ENCODE measurements at regions not wholly inside any gene's neighbourhood (a gene's known extent, or its start where the extent isn't known, plus 50 kb on each side); places are given as distances from the start of the nearest gene placed in this dataset.

DNA sequence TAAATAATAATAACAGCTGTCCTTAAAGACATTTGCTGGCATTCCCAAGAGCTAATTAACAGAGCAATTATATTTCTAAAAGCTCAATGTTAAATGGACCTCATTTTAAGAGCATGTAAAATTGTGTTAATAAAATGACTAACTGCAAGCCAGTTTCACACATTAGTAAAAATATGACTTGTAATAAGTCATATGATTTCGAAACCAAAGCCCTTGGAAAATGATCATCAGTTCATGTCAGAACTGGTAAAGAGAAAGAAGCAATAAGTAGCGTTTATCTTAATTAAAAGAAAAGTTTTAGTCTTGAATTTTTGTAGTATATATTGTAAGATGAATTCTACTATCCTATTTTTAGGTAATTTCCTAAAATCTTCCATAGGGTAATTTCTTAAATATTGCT lies 310.7 kb downstream of the CNTN3 start:
- Mint-ChIP-seq H3K4me3 (no peak overlapping the region), H3K27me3 (ENCODE audit: low read depth in 3 of 3) (no peaks in the 10 kb centered on the region)

DNA sequence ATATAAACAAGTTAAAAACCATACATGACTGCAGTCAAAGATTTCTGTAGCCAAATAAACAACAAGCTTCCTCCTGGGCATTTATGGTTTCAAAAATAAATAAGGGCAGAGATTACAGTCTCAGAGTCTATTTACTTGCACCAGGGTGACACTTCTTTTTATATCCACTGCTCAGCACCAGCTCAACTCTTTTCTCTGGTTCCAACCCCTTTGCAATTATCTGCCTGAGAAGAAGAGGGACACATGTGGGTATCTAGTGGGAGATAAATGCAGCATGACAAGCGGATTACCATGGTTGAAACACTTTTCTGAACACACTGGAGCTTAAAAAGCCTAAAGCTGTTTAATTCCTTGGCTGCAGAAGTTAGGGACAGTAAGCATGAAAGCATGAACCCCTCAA lies 311.5 kb downstream of the CNTN3 start:
- Mint-ChIP-seq H3K27me3 (ENCODE audit: low read depth in 3 of 3) (no peaks in the 10 kb centered on the region), H3K4me1 (no peaks in the 10 kb centered on the region), H3K27ac (no peak overlapping the region), H3K4me3 (no peak overlapping the region), H3K36me3 (no peaks in the 10 kb centered on the region), H3K9me3 (peaks cover 0 to 45% (median 20%) of the 10 kb centered on the region in 6 donors)
- DNase-seq, result no peak

More for the DNA sequence above, 310.7 kb downstream of the CNTN3 start:
- peaks cover 2 to 41% (median 18%) of the 10 kb centered on the region in 6 donors for H3K9me3 Mint-ChIP-seq
- no peak for DNase-seq
- H3K36me3 Mint-ChIP-seq, result no peaks in the 10 kb centered on the region
- H3K4me1 Mint-ChIP-seq, result no peaks in the 10 kb centered on the region
- no peak overlapping the region for H3K27ac Mint-ChIP-seq

DNA sequence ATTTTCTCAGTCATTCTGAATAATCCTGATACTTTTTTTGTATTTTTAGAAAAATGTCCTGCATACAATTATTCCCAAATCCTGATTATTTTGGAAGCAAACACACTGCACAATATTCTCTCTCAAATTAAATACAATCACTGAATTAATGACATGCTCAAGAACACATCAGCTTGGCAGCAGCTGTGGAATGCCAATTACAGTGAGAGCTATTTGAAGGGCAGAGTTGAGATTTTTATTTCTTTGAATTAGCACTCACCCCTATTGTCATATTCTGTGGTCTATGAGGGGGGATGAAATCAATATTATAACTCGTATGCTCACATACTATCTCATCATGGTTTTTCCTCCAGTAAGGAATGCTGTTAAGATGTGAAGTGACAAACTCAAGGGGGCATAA lies 312.2 kb downstream of the CNTN3 start:
- Mint-ChIP-seq H3K27me3 (ENCODE audit: low read depth in 3 of 3) (no peaks in the 10 kb centered on the region), H3K9me3 (peaks cover 2 to 52% (median 24%) of the 10 kb centered on the region in 6 donors), H3K27ac (no peak overlapping the region), H3K36me3 (no peaks in the 10 kb centered on the region), H3K4me1 (no peaks in the 10 kb centered on the region), H3K4me3 (no peak overlapping the region)
- DNase-seq, result no peak

DNA sequence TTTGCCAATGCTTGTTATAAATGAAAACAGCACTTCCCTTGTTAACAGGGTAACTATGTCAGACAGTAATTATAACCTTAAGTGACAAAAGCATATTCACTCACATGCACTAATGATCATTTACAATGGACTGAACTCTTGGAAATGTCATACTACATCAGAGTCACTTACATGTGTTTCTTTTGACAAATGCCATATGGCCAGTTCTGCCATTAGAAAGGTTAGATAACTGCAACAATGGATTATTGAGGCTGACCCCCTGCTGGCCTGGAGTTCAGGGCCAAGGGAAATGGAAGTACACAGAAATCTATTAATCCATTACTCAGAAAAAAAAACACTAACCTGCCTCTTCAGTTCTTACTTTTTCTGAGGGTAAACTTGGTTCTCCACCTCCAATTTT lies 313.4 kb downstream of the CNTN3 start:
- H3K4me3 Mint-ChIP-seq, result no peak overlapping the region
- no peaks in the 10 kb centered on the region for H3K27me3 Mint-ChIP-seq (ENCODE audit: low read depth in 3 of 3)
- DNase-seq, result no peak
- no peaks in the 10 kb centered on the region for H3K4me1 Mint-ChIP-seq
- no peaks in the 10 kb centered on the region for H3K36me3 Mint-ChIP-seq
- H3K27ac Mint-ChIP-seq, result no peak overlapping the region
- H3K9me3 Mint-ChIP-seq, result peaks cover 7 to 59% (median 21%) of the 10 kb centered on the region in 6 donors

DNA sequence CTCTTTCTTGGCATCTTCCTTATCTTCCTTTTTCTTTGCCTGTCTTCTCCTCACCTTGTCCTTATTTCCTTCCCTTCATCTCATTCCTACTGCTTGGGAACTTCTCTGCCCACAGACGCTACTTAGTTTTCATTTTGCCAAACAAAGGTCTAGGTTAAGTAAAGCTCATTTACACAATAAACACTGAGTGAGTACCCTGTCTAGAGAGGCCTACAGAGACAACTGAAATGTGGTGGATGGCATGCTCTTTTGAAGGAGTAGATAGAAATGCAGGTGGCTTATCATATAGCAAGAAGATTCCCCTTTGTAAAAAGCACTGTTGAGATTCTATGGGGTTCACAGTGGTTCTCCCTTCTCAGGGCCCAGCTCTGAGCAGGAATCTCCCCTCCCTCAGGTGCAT lies 319.0 kb downstream of the CNTN3 start:
- H3K4me1 Mint-ChIP-seq, result no peaks in the 10 kb centered on the region
- peaks cover 16 to 53% (median 19%) of the 10 kb centered on the region in 6 donors for H3K9me3 Mint-ChIP-seq
- no peak overlapping the region for H3K27ac Mint-ChIP-seq
- DNase-seq, result no peak
- H3K4me3 Mint-ChIP-seq, result no peak overlapping the region
- peaks cover 0 to 4% (median 0%) of the 10 kb centered on the region in 3 donors for H3K36me3 Mint-ChIP-seq
- peaks cover 0 to 1% (median 0%) of the 10 kb centered on the region in 3 donors for H3K27me3 Mint-ChIP-seq (ENCODE audit: low read depth in 3 of 3)

DNA sequence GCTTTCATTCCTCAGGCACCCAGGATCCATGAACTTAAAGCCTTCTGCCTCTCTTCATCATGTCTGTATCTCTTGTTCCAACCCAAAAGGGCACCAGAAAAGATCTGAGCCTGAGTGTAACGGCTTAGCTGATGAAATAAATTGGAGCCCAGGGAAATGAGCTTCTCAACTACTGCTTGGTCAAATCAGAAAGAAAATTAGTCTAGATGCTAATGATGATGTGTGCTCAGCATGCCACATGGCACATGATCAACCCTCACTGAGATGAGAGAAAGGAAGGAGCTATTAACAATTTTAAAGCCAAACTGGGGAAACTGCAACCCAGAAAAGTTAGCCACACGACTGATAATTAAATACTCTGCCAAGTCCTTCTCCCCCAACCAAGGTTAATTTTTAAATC lies 325.7 kb downstream of the CNTN3 start:
- Mint-ChIP-seq H3K27me3 (ENCODE audit: low read depth in 3 of 3) (no peaks in the 10 kb centered on the region), H3K27ac (no peak overlapping the region), H3K4me1 (no peaks in the 10 kb centered on the region), H3K36me3 (peaks cover 0 to 4% (median 0%) of the 10 kb centered on the region in 3 donors), H3K9me3 (peaks cover 2 to 34% (median 13%) of the 10 kb centered on the region in 6 donors), H3K4me3 (no peak overlapping the region)
- DNase-seq, result no peak

DNA sequence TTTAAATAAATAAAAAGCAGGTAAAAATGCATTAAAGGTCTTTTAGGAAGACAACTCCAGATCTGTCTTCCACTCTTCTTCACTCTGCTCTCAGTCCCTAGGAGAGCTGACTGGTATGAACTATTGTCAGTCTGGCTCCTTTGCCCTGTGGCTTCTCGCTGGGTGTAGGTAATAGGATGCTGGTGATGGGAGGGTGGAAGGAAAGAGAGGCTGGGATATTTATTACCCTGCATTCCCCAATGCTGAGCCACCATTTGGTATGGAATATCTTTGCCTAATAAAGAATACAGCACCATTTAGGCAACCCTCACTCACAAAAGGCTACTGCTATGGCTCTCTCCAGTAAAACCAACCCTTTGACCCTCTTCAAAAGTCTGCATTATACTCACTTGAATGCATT lies 326.9 kb downstream of the CNTN3 start:
- no peak overlapping the region for H3K27ac Mint-ChIP-seq
- no peaks in the 10 kb centered on the region for H3K4me1 Mint-ChIP-seq
- no peak for DNase-seq
- no peaks in the 10 kb centered on the region for H3K36me3 Mint-ChIP-seq
- H3K9me3 Mint-ChIP-seq, result peaks cover 2 to 34% (median 11%) of the 10 kb centered on the region in 6 donors
- no peak overlapping the region for H3K4me3 Mint-ChIP-seq
- H3K27me3 Mint-ChIP-seq (ENCODE audit: low read depth in 3 of 3), result no peaks in the 10 kb centered on the region

DNA sequence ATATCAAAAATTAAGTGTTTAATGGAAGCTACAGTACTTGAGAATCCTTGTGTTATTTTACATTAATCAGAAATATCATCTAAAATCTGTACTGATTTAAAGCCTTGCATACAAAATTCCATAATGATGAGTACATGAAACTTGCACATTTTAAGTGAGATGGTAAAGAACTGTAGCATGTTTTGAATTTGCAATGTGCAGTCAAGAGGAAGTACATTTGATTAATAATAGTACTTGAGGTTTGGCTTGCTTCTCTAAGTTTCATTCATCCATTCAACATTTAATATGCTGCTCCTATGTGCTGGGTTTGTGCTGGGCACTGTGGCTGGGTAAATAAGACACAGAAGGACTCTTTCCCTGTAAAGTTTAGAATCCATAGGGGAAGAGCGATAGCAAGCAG lies 332.3 kb downstream of the CNTN3 start:
- Mint-ChIP-seq H3K4me1 (no peaks in the 10 kb centered on the region), H3K4me3 (no peak overlapping the region), H3K27ac (no peak overlapping the region), H3K9me3 (peaks cover 10 to 52% (median 23%) of the 10 kb centered on the region in 6 donors), H3K27me3 (ENCODE audit: low read depth in 3 of 3) (peaks cover 0 to 2% (median 1%) of the 10 kb centered on the region in 3 donors), H3K36me3 (no peaks in the 10 kb centered on the region)
- DNase-seq, result no peak

DNA sequence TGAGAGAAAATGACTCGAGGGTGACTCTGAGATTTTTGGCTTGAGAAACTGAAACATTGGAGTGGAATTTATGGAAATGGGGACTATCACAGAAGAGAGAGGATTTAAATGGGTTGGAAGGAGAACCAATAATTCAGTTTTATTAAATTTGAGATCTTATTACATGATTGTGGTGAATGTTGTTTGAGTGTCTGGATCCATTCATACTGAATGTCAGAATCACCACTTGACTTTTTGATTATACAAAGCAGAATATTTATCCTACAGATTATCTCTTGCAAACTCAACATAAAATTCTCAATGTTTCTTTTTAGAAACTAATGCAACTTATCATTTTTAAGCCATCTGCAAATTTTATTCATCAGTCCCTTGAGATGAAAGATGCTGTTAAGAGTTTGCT lies 332.8 kb downstream of the CNTN3 start:
- no peaks in the 10 kb centered on the region for H3K36me3 Mint-ChIP-seq
- no peak overlapping the region for H3K27ac Mint-ChIP-seq
- no peaks in the 10 kb centered on the region for H3K4me1 Mint-ChIP-seq
- peaks cover 10 to 57% (median 24%) of the 10 kb centered on the region in 6 donors for H3K9me3 Mint-ChIP-seq
- peaks cover 0 to 2% (median 1%) of the 10 kb centered on the region in 3 donors for H3K27me3 Mint-ChIP-seq (ENCODE audit: low read depth in 3 of 3)
- no peak overlapping the region for H3K4me3 Mint-ChIP-seq
- no peak for DNase-seq

DNA sequence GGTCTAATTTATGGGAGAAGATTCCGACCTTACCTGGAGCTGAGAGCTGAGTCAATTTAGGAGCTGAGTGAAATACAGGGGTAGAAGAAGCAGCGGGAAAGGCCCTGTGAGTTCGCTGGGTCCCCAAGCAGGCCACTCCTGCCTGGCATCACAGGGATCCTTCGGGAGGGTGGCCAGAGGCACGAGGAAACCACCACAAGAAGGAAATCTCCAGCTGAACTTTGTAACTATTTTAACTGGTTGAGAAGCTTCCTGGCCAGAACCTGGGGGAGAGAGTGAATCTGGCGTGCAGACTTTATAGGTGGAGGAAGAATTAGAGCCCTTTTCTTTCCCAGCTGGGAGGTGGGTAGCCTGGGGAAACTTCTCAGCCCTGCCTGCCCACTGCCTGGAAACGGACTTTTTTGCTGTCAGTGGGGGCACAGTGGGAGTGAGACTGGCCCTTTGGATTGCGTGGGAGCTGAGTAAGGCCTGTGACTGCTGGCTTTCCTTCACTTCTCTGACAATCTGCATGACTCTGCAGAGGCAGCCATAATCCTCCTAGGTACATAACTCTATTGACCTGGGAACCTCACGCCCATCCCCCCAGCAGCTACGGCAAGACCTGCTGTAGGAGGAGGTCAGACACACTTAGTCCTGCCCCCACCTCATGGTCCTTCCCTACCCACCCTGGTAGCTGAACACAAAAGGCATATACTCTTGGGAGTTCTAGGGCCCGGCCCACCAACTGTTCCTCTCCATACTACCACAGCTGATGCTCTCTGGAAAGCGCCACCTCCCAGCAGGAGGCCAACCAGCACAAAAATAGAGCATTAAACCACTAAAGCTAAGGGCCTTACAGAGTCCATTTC lies 340.7 kb downstream of the CNTN3 start:
- Mint-ChIP-seq H3K9me3 (peaks cover 5 to 63% (median 20%) of the 10 kb centered on the region in 6 donors), H3K36me3 (no peaks in the 10 kb centered on the region), H3K27me3 (ENCODE audit: low read depth in 3 of 3) (peaks cover 0 to 5% (median 2%) of the 10 kb centered on the region in 3 donors), H3K27ac (no peak overlapping the region), H3K4me1 (no peaks in the 10 kb centered on the region), H3K4me3 (no peak overlapping the region)
- no peak for DNase-seq

DNA sequence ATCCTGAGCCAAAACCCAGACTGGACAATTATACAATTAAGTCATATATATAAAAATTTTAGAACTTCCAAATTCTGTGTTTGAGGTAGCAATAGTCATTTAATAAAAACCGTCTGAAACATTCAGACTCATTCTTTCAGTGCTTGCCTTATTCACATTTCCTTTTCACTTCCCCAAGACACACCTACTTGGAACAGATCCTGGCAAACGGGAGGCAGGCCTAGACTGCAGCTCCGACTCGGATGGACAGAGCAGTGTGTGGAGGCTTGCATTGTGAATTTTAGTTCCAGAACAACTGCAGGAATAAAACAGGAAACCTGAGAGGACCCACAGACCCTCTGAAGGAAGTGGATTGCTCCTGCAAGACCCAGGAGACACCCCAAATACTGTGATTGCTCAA lies 341.4 kb downstream of the CNTN3 start:
- H3K27ac Mint-ChIP-seq, result no peak overlapping the region
- no peaks in the 10 kb centered on the region for H3K36me3 Mint-ChIP-seq
- H3K4me3 Mint-ChIP-seq, result no peak overlapping the region
- no peak for DNase-seq
- peaks cover 5 to 61% (median 15%) of the 10 kb centered on the region in 6 donors for H3K9me3 Mint-ChIP-seq
- peaks cover 0 to 5% (median 2%) of the 10 kb centered on the region in 3 donors for H3K27me3 Mint-ChIP-seq (ENCODE audit: low read depth in 3 of 3)
- no peaks in the 10 kb centered on the region for H3K4me1 Mint-ChIP-seq

DNA sequence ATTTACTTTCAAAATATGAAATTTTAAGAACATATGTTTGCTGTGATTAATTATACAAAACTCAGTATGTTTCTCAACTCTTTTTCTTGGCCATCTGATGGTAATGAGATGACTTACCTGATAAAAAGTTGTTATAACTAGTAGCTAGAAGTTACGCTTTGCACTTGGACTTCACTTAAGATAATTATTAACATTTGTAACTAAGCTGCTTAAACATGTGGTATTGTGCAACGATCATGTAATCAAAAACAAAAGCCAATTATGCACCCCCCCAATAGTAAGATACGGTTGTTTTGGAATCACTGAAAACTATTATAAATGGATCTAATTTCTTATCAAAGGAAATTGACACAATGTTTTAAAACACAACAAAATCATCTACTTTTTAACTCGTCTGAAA lies 342.9 kb downstream of the CNTN3 start:
- Mint-ChIP-seq H3K27ac (no peak overlapping the region), H3K27me3 (ENCODE audit: low read depth in 3 of 3) (peaks cover 0 to 4% (median 2%) of the 10 kb centered on the region in 3 donors), H3K36me3 (no peaks in the 10 kb centered on the region), H3K4me1 (no peaks in the 10 kb centered on the region), H3K9me3 (peaks cover 5 to 49% (median 10%) of the 10 kb centered on the region in 6 donors), H3K4me3 (no peak overlapping the region)
- no peak for DNase-seq

DNA sequence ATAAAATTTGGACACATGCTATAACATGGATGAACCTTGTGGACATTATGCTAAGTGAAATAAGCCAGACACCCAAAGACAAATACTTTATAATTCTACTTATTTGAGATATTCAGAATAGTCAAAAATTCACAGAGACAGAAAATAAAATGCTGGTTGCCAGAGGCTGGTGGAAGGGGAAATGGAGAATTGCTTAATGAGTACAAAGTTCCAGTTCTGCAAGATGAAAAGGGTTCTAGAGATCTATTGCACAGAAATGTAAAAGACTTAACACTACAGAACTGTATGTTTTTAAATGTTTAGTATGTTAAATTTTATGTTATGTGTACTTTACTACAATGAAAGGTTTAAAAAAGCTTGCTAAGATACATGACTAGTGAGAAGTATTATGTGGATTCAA lies 344.8 kb downstream of the CNTN3 start:
- DNase-seq, result no peak
- Mint-ChIP-seq H3K36me3 (no peaks in the 10 kb centered on the region), H3K4me1 (no peaks in the 10 kb centered on the region), H3K27ac (no peak overlapping the region), H3K27me3 (ENCODE audit: low read depth in 3 of 3) (peaks cover 0 to 4% (median 2%) of the 10 kb centered on the region in 3 donors), H3K9me3 (peaks cover 4 to 38% (median 8%) of the 10 kb centered on the region in 6 donors), H3K4me3 (no peak overlapping the region)

DNA sequence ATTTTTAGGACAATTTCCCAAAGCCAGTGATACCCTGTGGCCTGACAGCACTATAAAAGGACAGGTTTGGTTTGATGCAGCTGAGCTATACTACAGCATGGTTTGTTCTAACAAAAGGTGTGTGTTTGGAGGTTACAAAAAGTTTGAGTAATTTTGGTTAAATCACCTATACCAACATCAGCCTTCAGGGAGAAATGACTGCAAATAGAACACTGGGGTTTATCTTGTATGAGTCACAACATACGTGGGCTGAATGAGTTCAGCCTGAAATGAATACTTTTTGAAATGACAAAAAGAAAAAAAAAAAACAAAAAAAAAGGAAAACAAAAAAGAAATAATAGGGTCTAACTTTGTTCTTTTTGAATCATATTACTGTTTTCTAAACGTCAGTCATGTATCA lies 345.7 kb downstream of the CNTN3 start:
- H3K4me1 Mint-ChIP-seq, result no peaks in the 10 kb centered on the region
- no peak overlapping the region for H3K27ac Mint-ChIP-seq
- peaks cover 1 to 37% (median 5%) of the 10 kb centered on the region in 6 donors for H3K9me3 Mint-ChIP-seq
- no peak for DNase-seq
- H3K27me3 Mint-ChIP-seq (ENCODE audit: low read depth in 3 of 3), result peaks cover 0 to 4% (median 0%) of the 10 kb centered on the region in 3 donors
- H3K36me3 Mint-ChIP-seq, result no peaks in the 10 kb centered on the region
- H3K4me3 Mint-ChIP-seq, result no peak overlapping the region

Measured in immature natural killer cell (primary cell).